EH (cell line): ENCODE measurements at regions not wholly inside any gene's neighbourhood (a gene's known extent, or its start where the extent isn't known, plus 50 kb on each side); places are given as distances from the start of the nearest gene placed in this dataset.
"Not testable (repeated sequence)": the region's sequence is repeated elsewhere in the genome, so short reads cannot be mapped to it uniquely, and the experiment has no call there.

ENCODE experiments used
- DNase-seq: peaks from one replicate; pipeline ENCODE4 v3.0.0-alpha.2; 2015; ENCODE audit warnings: low read depth

- peak; percentile 85 for DNase-seq
Observed at GRCh38 chr6:21742238-21742660, 148.7 kb downstream of the SOX4 start.

GRCh38 chr6:21744331-21744730 is 150.8 kb downstream of the SOX4 start:
- no peak for DNase-seq

- no peak for DNase-seq
Observed at GRCh38 chr6:21745543-21746337, 152.2 kb downstream of the SOX4 start.

- no peak for DNase-seq
Observed at GRCh38 chr6:21747441-21747840, 153.9 kb downstream of the SOX4 start.

- peak; percentile 34 for DNase-seq
Observed at GRCh38 chr6:21748343-21749056, 154.9 kb downstream of the SOX4 start.

GRCh38 chr6:21749754-21750153 is 156.2 kb downstream of the SOX4 start:
- no peak for DNase-seq

- DNase-seq: no peak
Observed at GRCh38 chr6:21750575-21750974, 157.0 kb downstream of the SOX4 start.

- no peak for DNase-seq
Observed at GRCh38 chr6:21751608-21752007, 158.1 kb downstream of the SOX4 start.

- peak; percentile 71 for DNase-seq
Observed at GRCh38 chr6:21752054-21752811, 158.7 kb downstream of the SOX4 start.

- peak; percentile 88 for DNase-seq
Observed at GRCh38 chr6:21753241-21754108, 159.9 kb downstream of the SOX4 start.

GRCh38 chr6:21754891-21755290 is 161.3 kb downstream of the SOX4 start:
- DNase-seq: peak; percentile 64

- no peak for DNase-seq
Observed at GRCh38 chr6:21756487-21756886, 162.9 kb downstream of the SOX4 start.

GRCh38 chr6:21757392-21757791 is 163.8 kb downstream of the SOX4 start:
- not testable (repeated sequence) for DNase-seq

- no peak for DNase-seq
Observed at GRCh38 chr6:21759721-21760120, 166.2 kb downstream of the SOX4 start.

- not testable (repeated sequence) for DNase-seq
Observed at GRCh38 chr6:21761053-21761730, 167.6 kb downstream of the SOX4 start.

GRCh38 chr6:21764989-21765388 is 171.4 kb downstream of the SOX4 start:
- no peak for DNase-seq

GRCh38 chr6:21767891-21768648 is 174.5 kb downstream of the SOX4 start:
- peak; percentile 81 for DNase-seq

- peak; percentile 96 for DNase-seq
Observed at GRCh38 chr6:21769405-21769861, 175.9 kb downstream of the SOX4 start.

GRCh38 chr6:21769968-21770367 is 176.4 kb downstream of the SOX4 start:
- DNase-seq: no peak
